ENCODE measurements at regions not wholly inside any gene's neighbourhood (a gene's known extent, or its start where the extent isn't known, plus 50 kb on each side); places are given as distances from the start of the nearest gene placed in this dataset.

GRCh38 chr6:148151896-148152643 is 190.6 kb upstream of the SASH1 start:
- BruUV-seq (replicated peaks): no TSS peak
- ChIA-PET RAD21 (ENCODE audit: low non-redundant PET in 1 of 2, low total read pairs in 2 of 2, uncharacterized antibody in 2 of 2, unreplicated experiment in 2 of 2) (no interaction called here), CTCF (no interaction called here), POLR2A (no interaction called here)
- no peak for TF ChIP-seq CEBPB (IDR thresholded peaks at IDR 0.05; ENCODE audit: low read depth)
- TF ChIP-seq CTCF (IDR thresholded peaks at IDR 0.05 in 2 of 3, conservative IDR thresholded peaks at IDR 0.05 in 1 of 3; ENCODE audit: borderline replicate concordance in 1 of 3, insufficient read depth in 1 of 3, low read depth in 2 of 3, low read length in 2 of 3): no peak
- TF ChIP-seq TCF7L2 (IDR thresholded peaks at IDR 0.05; ENCODE audit: borderline replicate concordance, extremely low read depth, insufficient read depth, insufficient read length): no peak
- TF ChIP-seq SIN3A (IDR thresholded peaks at IDR 0.05; ENCODE audit: low read depth): no peak
- TF ChIP-seq EGR1 (IDR thresholded peaks at IDR 0.05; ENCODE audit: low read depth): no peak
- no peak for TF ChIP-seq POLR2AphosphoS5 (IDR thresholded peaks at IDR 0.05; ENCODE audit: low read depth, low read length)
- TF ChIP-seq, protein P1, sequence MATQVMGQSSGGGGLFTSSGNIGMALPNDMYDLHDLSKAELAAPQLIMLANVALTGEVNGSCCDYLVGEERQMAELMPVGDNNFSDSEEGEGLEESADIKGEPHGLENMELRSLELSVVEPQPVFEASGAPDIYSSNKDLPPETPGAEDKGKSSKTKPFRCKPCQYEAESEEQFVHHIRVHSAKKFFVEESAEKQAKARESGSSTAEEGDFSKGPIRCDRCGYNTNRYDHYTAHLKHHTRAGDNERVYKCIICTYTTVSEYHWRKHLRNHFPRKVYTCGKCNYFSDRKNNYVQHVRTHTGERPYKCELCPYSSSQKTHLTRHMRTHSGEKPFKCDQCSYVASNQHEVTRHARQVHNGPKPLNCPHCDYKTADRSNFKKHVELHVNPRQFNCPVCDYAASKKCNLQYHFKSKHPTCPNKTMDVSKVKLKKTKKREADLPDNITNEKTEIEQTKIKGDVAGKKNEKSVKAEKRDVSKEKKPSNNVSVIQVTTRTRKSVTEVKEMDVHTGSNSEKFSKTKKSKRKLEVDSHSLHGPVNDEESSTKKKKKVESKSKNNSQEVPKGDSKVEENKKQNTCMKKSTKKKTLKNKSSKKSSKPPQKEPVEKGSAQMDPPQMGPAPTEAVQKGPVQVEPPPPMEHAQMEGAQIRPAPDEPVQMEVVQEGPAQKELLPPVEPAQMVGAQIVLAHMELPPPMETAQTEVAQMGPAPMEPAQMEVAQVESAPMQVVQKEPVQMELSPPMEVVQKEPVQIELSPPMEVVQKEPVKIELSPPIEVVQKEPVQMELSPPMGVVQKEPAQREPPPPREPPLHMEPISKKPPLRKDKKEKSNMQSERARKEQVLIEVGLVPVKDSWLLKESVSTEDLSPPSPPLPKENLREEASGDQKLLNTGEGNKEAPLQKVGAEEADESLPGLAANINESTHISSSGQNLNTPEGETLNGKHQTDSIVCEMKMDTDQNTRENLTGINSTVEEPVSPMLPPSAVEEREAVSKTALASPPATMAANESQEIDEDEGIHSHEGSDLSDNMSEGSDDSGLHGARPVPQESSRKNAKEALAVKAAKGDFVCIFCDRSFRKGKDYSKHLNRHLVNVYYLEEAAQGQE (IDR thresholded peaks at IDR 0.05; ENCODE audit: low read depth): no peak
- no peak for TF ChIP-seq FOSL1 (IDR thresholded peaks at IDR 0.05; ENCODE audit: low read depth)
- no peak for TF ChIP-seq YY1 (IDR thresholded peaks at IDR 0.05; ENCODE audit: extremely low read depth, insufficient replicate concordance, low read depth, low read length)
- no peaks in the 10 kb centered on the region for H3K79me2 ChIP-seq (ENCODE audit: insufficient read depth, low read length)
- H3K9me3 ChIP-seq (ENCODE audit: control insufficient read depth in 1 of 2, insufficient read depth in 1 of 2, low read depth in 1 of 2, low read length in 2 of 2): no peaks in the 10 kb centered on the region
- no peak overlapping the region for H3K4me3 ChIP-seq (replicated peaks in 1 of 2; ENCODE audit: low read depth in 1 of 2, low read length in 2 of 2)
- no peak for DNase-seq (ENCODE audit: low read depth, low spot score)
- H3K9ac ChIP-seq (ENCODE audit: low read length): no peak overlapping the region
- H3K9me2 ChIP-seq (ENCODE audit: insufficient read depth): no peaks in the 10 kb centered on the region
- no peak overlapping the region for H2AFZ ChIP-seq (ENCODE audit: low read depth, low read length, poor library complexity, severe bottlenecking)
- H4K20me1 ChIP-seq (ENCODE audit: insufficient read depth): no peaks in the 10 kb centered on the region
- H3K27ac ChIP-seq (ENCODE audit: low read depth, low read length): no peak overlapping the region
- intact Hi-C loops (cut with micrococcal nuclease): no loop called here
- no peaks in the 10 kb centered on the region for H3K36me3 ChIP-seq (ENCODE audit: control insufficient read depth in 1 of 2, insufficient read depth in 2 of 2, low read length in 2 of 2)
- H3K4me1 ChIP-seq (ENCODE audit: control insufficient read depth in 1 of 2, insufficient read depth in 2 of 2, low read length in 2 of 2): peaks cover 0 to under 1% of the 10 kb centered on the region in 2 experiments; a peak in 2 of 4 replicates
- H3K4me2 ChIP-seq (ENCODE audit: low read length): no peak overlapping the region
- H3K27me3 ChIP-seq (ENCODE audit: insufficient read depth, low read length): no peaks in the 10 kb centered on the region
- no peak for ATAC-seq
